ENCODE measurements at regions not wholly inside any gene's neighbourhood (a gene's known extent, or its start where the extent isn't known, plus 50 kb on each side); places are given as distances from the start of the nearest gene placed in this dataset.

DNA sequence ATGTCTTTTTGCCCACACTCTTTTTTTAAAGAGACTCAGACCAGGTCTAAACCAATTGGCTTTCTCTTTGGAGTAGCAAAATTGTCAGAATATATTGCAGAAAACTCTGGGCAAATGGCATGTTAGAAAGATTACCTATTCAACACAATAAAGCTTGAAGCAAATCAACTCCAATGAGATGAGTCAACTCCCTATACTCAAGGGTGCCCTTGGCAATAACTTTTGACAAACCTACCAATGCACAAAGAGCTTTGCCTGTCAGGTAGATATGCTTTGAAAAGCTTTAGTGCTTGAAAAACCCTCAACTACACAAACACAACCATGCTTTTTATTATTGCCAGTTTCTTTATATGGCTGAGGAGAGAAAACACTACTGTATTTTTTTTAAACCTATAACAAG, 137.7 kb upstream of the GRM7 start:
- Histone ChIP-seq H3K9me2 (ENCODE audit: insufficient read depth, low read length) (no peaks in the 10 kb centered on the region), H3F3A (ENCODE audit: insufficient read depth, low read length, poor library complexity, severe bottlenecking) (no peaks in the 10 kb centered on the region), H3K4me3 (ENCODE audit: low read length) (no peak overlapping the region), H3K79me2 (replicated peaks; ENCODE audit: insufficient read depth, low read length) (no peaks in the 10 kb centered on the region), H3K36me3 (ENCODE audit: insufficient read depth, low read length) (no peaks in the 10 kb centered on the region), H3K9ac (ENCODE audit: low read length) (no peak overlapping the region), H3K27ac (ENCODE audit: low read length) (no peak overlapping the region), H3K9me3 (ENCODE audit: low read length) (no peaks in the 10 kb centered on the region), H4K20me1 (ENCODE audit: insufficient read depth) (no peaks in the 10 kb centered on the region), H3K4me2 (ENCODE audit: low read length) (no peak overlapping the region), H2AFZ (ENCODE audit: low read depth, low read length) (no peak overlapping the region), H3K27me3 (ENCODE audit: insufficient read depth, low read depth, low read length) (no peaks in the 10 kb centered on the region)
- TF ChIP-seq, protein P1, sequence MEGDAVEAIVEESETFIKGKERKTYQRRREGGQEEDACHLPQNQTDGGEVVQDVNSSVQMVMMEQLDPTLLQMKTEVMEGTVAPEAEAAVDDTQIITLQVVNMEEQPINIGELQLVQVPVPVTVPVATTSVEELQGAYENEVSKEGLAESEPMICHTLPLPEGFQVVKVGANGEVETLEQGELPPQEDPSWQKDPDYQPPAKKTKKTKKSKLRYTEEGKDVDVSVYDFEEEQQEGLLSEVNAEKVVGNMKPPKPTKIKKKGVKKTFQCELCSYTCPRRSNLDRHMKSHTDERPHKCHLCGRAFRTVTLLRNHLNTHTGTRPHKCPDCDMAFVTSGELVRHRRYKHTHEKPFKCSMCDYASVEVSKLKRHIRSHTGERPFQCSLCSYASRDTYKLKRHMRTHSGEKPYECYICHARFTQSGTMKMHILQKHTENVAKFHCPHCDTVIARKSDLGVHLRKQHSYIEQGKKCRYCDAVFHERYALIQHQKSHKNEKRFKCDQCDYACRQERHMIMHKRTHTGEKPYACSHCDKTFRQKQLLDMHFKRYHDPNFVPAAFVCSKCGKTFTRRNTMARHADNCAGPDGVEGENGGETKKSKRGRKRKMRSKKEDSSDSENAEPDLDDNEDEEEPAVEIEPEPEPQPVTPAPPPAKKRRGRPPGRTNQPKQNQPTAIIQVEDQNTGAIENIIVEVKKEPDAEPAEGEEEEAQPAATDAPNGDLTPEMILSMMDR (IDR thresholded peaks at IDR 0.05; ENCODE audit: poor library complexity, severe bottlenecking): no peak
- TF ChIP-seq EP300 (conservative IDR thresholded peaks at IDR 0.05; ENCODE audit: poor library complexity, severe bottlenecking) (no peak), RAD21 (conservative IDR thresholded peaks at IDR 0.05) (no peak), SMC3 (conservative IDR thresholded peaks at IDR 0.05; ENCODE audit: poor library complexity) (no peak), EZH2 (IDR thresholded peaks at IDR 0.05; ENCODE audit: borderline replicate concordance, insufficient read depth, low read length, poor library complexity, severe bottlenecking) (no peak), TAF1 (IDR thresholded peaks at IDR 0.05; ENCODE audit: low read depth) (no peak), POLR2AphosphoS5 (IDR thresholded peaks at IDR 0.05) (no peak), MXI1 (conservative IDR thresholded peaks at IDR 0.05; ENCODE audit: poor library complexity, severe bottlenecking) (no peak)
- TF ChIP-seq, protein P2, sequence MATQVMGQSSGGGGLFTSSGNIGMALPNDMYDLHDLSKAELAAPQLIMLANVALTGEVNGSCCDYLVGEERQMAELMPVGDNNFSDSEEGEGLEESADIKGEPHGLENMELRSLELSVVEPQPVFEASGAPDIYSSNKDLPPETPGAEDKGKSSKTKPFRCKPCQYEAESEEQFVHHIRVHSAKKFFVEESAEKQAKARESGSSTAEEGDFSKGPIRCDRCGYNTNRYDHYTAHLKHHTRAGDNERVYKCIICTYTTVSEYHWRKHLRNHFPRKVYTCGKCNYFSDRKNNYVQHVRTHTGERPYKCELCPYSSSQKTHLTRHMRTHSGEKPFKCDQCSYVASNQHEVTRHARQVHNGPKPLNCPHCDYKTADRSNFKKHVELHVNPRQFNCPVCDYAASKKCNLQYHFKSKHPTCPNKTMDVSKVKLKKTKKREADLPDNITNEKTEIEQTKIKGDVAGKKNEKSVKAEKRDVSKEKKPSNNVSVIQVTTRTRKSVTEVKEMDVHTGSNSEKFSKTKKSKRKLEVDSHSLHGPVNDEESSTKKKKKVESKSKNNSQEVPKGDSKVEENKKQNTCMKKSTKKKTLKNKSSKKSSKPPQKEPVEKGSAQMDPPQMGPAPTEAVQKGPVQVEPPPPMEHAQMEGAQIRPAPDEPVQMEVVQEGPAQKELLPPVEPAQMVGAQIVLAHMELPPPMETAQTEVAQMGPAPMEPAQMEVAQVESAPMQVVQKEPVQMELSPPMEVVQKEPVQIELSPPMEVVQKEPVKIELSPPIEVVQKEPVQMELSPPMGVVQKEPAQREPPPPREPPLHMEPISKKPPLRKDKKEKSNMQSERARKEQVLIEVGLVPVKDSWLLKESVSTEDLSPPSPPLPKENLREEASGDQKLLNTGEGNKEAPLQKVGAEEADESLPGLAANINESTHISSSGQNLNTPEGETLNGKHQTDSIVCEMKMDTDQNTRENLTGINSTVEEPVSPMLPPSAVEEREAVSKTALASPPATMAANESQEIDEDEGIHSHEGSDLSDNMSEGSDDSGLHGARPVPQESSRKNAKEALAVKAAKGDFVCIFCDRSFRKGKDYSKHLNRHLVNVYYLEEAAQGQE (IDR thresholded peaks at IDR 0.05; ENCODE audit: borderline replicate concordance): no peak

DNA sequence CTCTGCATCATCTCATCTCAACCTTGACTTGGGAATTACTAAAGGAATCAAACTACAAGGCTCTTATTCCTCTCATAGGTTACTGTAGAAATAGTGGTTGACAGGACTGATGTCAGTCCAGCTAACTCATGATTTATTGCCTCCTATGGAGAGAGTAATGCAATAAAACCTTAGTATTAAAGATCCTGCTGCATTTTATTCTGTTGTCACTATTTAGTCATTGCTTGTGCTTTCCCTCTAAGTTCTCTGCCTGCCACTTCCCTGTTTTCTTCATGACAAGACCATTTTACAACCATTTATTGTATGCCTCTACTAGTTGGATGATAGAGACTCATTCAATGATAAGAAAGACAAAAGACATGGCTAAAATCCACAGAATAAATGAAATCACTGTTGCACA, 134.1 kb upstream of the GRM7 start:
- H3K9me2 ChIP-seq (ENCODE audit: insufficient read depth, low read length): no peaks in the 10 kb centered on the region
- H3K27ac ChIP-seq (ENCODE audit: low read length): no peak overlapping the region
- H3K27me3 ChIP-seq (ENCODE audit: insufficient read depth, low read depth, low read length): no peaks in the 10 kb centered on the region
- no peaks in the 10 kb centered on the region for H3K36me3 ChIP-seq (ENCODE audit: insufficient read depth, low read length)
- no peaks in the 10 kb centered on the region for H3K79me2 ChIP-seq (replicated peaks; ENCODE audit: insufficient read depth, low read length)
- no peak overlapping the region for H2AFZ ChIP-seq (ENCODE audit: low read depth, low read length)
- H4K20me1 ChIP-seq (ENCODE audit: insufficient read depth): no peaks in the 10 kb centered on the region
- no peaks in the 10 kb centered on the region for H3K9me3 ChIP-seq (ENCODE audit: low read length)
- TF ChIP-seq TAF1 (IDR thresholded peaks at IDR 0.05; ENCODE audit: low read depth): no peak
- TF ChIP-seq SMC3 (conservative IDR thresholded peaks at IDR 0.05; ENCODE audit: poor library complexity): no peak
- TF ChIP-seq, protein P2 (IDR thresholded peaks at IDR 0.05; ENCODE audit: borderline replicate concordance): no peak
- no peak for TF ChIP-seq POLR2AphosphoS5 (IDR thresholded peaks at IDR 0.05)
- TF ChIP-seq EZH2 (IDR thresholded peaks at IDR 0.05; ENCODE audit: borderline replicate concordance, insufficient read depth, low read length, poor library complexity, severe bottlenecking): no peak
- TF ChIP-seq, protein P1 (IDR thresholded peaks at IDR 0.05; ENCODE audit: poor library complexity, severe bottlenecking): no peak
- no peak for TF ChIP-seq RAD21 (conservative IDR thresholded peaks at IDR 0.05)
- TF ChIP-seq EP300 (conservative IDR thresholded peaks at IDR 0.05; ENCODE audit: poor library complexity, severe bottlenecking): no peak
- no peak for TF ChIP-seq MXI1 (conservative IDR thresholded peaks at IDR 0.05; ENCODE audit: poor library complexity, severe bottlenecking)
- H3F3A ChIP-seq (ENCODE audit: insufficient read depth, low read length, poor library complexity, severe bottlenecking): no peaks in the 10 kb centered on the region
- no peak overlapping the region for H3K4me3 ChIP-seq (ENCODE audit: low read length)
- no peak overlapping the region for H3K9ac ChIP-seq (ENCODE audit: low read length)
- no peak overlapping the region for H3K4me2 ChIP-seq (ENCODE audit: low read length)
